ENCODE measurements at regions not wholly inside any gene's neighbourhood (a gene's known extent, or its start where the extent isn't known, plus 50 kb on each side); places are given as distances from the start of the nearest gene placed in this dataset.

- H3K36me3 ChIP-seq (ENCODE audit: control insufficient read depth, insufficient read depth, low read length): no peaks in the 10 kb centered on the region
- no peak for TF ChIP-seq CTCF (IDR thresholded peaks at IDR 0.05; ENCODE audit: insufficient read depth, low read length, poor library complexity, severe bottlenecking)
- DNase-seq (ENCODE audit: extremely low read depth, insufficient read length): no peak
- no peak overlapping the region for H3K4me3 ChIP-seq (replicated peaks; ENCODE audit: low read depth, low read length)
- H3K27me3 ChIP-seq (replicated peaks; ENCODE audit: control insufficient read depth, insufficient read depth, low read length): no peaks in the 10 kb centered on the region
These were observed 726.4 kb upstream of the SGO1 start for GRCh38 chr3:20912406-20912805.

- Histone ChIP-seq H3K4me3 (replicated peaks; ENCODE audit: low read depth, low read length) (no peak overlapping the region), H3K27me3 (replicated peaks; ENCODE audit: control insufficient read depth, insufficient read depth, low read length) (no peaks in the 10 kb centered on the region), H3K36me3 (ENCODE audit: control insufficient read depth, insufficient read depth, low read length) (no peaks in the 10 kb centered on the region)
- TF ChIP-seq CTCF (IDR thresholded peaks at IDR 0.05; ENCODE audit: insufficient read depth, low read length, poor library complexity, severe bottlenecking): no peak
- no peak for DNase-seq (ENCODE audit: extremely low read depth, insufficient read length)
These were observed 723.5 kb upstream of the SGO1 start for GRCh38 chr3:20909511-20909910.

GRCh38 chr3:20905210-20905805 is 719.3 kb upstream of the SGO1 start:
- H3K36me3 ChIP-seq (ENCODE audit: control insufficient read depth, insufficient read depth, low read length): no peaks in the 10 kb centered on the region
- no peak for DNase-seq (ENCODE audit: extremely low read depth, insufficient read length)
- no peak for TF ChIP-seq CTCF (IDR thresholded peaks at IDR 0.05; ENCODE audit: insufficient read depth, low read length, poor library complexity, severe bottlenecking)

GRCh38 chr3:20904671-20905070 is 718.7 kb upstream of the SGO1 start:
- Histone ChIP-seq H3K27me3 (replicated peaks; ENCODE audit: control insufficient read depth, insufficient read depth, low read length) (no peaks in the 10 kb centered on the region), H3K36me3 (ENCODE audit: control insufficient read depth, insufficient read depth, low read length) (no peaks in the 10 kb centered on the region), H3K4me3 (replicated peaks; ENCODE audit: low read depth, low read length) (no peak overlapping the region)
- TF ChIP-seq CTCF (IDR thresholded peaks at IDR 0.05; ENCODE audit: insufficient read depth, low read length, poor library complexity, severe bottlenecking): no peak
- no peak for DNase-seq (ENCODE audit: extremely low read depth, insufficient read length)

More at GRCh38 chr3:20905210-20905805, 719.3 kb upstream of the SGO1 start:
- no peaks in the 10 kb centered on the region for H3K27me3 ChIP-seq (replicated peaks; ENCODE audit: control insufficient read depth, insufficient read depth, low read length)
- no peak overlapping the region for H3K4me3 ChIP-seq (replicated peaks; ENCODE audit: low read depth, low read length)

- H3K4me3 ChIP-seq (replicated peaks; ENCODE audit: low read depth, low read length): no peak overlapping the region
- no peaks in the 10 kb centered on the region for H3K36me3 ChIP-seq (ENCODE audit: control insufficient read depth, insufficient read depth, low read length)
- TF ChIP-seq CTCF (IDR thresholded peaks at IDR 0.05; ENCODE audit: insufficient read depth, low read length, poor library complexity, severe bottlenecking): no peak
- DNase-seq (ENCODE audit: extremely low read depth, insufficient read length): no peak
- no peaks in the 10 kb centered on the region for H3K27me3 ChIP-seq (replicated peaks; ENCODE audit: control insufficient read depth, insufficient read depth, low read length)
These were observed 713.0 kb upstream of the SGO1 start for GRCh38 chr3:20898962-20899361.

GRCh38 chr3:20890111-20890519 is 704.1 kb upstream of the SGO1 start:
- H3K36me3 ChIP-seq (ENCODE audit: control insufficient read depth, insufficient read depth, low read length): no peaks in the 10 kb centered on the region
- no peak for DNase-seq (ENCODE audit: extremely low read depth, insufficient read length)
- no peaks in the 10 kb centered on the region for H3K27me3 ChIP-seq (replicated peaks; ENCODE audit: control insufficient read depth, insufficient read depth, low read length)
- TF ChIP-seq CTCF (IDR thresholded peaks at IDR 0.05; ENCODE audit: insufficient read depth, low read length, poor library complexity, severe bottlenecking): no peak
- no peak overlapping the region for H3K4me3 ChIP-seq (replicated peaks; ENCODE audit: low read depth, low read length)

Data from GM06990 (cell line).